ENCODE measurements at regions not wholly inside any gene's neighbourhood (a gene's known extent, or its start where the extent isn't known, plus 50 kb on each side); places are given as distances from the start of the nearest gene placed in this dataset.

DNA sequence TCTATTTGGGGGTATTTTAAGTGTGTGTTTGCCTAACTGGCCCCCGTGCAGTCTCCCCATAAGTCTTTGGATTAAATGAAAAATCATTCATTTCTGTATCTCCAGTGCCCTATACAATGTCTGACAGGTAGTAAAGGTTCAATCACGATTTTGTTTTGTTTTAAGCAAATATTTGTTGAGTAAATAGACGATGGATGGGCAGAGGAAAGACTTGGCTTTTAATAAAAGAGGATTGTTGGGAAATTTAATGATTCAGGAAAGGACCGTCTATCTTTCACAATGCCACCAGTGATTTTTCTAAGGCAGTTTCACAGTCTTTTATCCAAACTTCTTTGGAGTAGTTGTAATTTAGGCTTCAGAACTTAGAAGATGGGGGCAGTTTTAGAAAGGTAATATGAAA is 636.6 kb upstream of the GOT2 start (continued):
- TF ChIP-seq, protein P1, sequence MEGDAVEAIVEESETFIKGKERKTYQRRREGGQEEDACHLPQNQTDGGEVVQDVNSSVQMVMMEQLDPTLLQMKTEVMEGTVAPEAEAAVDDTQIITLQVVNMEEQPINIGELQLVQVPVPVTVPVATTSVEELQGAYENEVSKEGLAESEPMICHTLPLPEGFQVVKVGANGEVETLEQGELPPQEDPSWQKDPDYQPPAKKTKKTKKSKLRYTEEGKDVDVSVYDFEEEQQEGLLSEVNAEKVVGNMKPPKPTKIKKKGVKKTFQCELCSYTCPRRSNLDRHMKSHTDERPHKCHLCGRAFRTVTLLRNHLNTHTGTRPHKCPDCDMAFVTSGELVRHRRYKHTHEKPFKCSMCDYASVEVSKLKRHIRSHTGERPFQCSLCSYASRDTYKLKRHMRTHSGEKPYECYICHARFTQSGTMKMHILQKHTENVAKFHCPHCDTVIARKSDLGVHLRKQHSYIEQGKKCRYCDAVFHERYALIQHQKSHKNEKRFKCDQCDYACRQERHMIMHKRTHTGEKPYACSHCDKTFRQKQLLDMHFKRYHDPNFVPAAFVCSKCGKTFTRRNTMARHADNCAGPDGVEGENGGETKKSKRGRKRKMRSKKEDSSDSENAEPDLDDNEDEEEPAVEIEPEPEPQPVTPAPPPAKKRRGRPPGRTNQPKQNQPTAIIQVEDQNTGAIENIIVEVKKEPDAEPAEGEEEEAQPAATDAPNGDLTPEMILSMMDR (conservative IDR thresholded peaks at IDR 0.05; ENCODE audit: low read depth in 2 of 2), result no peak
- no peak for TF ChIP-seq EZH2 (IDR thresholded peaks at IDR 0.05; ENCODE audit: low read depth, unreplicated experiment)
- TF ChIP-seq POLR2AphosphoS5 (IDR thresholded peaks at IDR 0.05; ENCODE audit: low read depth), result no peak
- no peak for TF ChIP-seq ZNF331 (CRISPR knock-in tag; IDR thresholded peaks at IDR 0.05; ENCODE audit: low read depth)

- Histone ChIP-seq H3K4me2 (no peak overlapping the region), H4K20me1 (replicated peaks; ENCODE audit: insufficient read depth) (no peaks in the 10 kb centered on the region), H3K4me1 (ENCODE audit: insufficient read depth) (no peaks in the 10 kb centered on the region; the same call in 1 of the 2 replicates), H2AFZ (no peak overlapping the region), H3F3A (replicated peaks; ENCODE audit: low read depth) (no peaks in the 10 kb centered on the region), H3K79me2 (replicated peaks; ENCODE audit: insufficient read depth) (no peaks in the 10 kb centered on the region), H3K9me2 (ENCODE audit: insufficient read depth) (no peaks in the 10 kb centered on the region), H3K27me3 (ENCODE audit: insufficient read depth) (no peaks in the 10 kb centered on the region), H3K4me3 (no peak overlapping the region), H3K36me3 (ENCODE audit: insufficient read depth) (no peaks in the 10 kb centered on the region), H3K27ac (ENCODE audit: low read depth) (no peak overlapping the region)
- Mint-ChIP-seq H3K4me1 (peaks cover 20% of the 10 kb centered on the region), H3K27me3 (ENCODE audit: insufficient read depth, low read depth, poor library complexity) (peaks cover 5% of the 10 kb centered on the region), H3K36me3 (ENCODE audit: low read depth) (no peaks in the 10 kb centered on the region), H3K4me3 (no peak overlapping the region), H3K27ac (no peak overlapping the region), H3K9me3 (peaks cover 2% of the 10 kb centered on the region; the same call in 1 of the 3 replicates)
- DNase-seq (ENCODE audit: low spot score), result no peak
- no peak for TF ChIP-seq STAT1 (IDR thresholded peaks at IDR 0.05; ENCODE audit: unreplicated experiment)
- TF ChIP-seq ETS1 (IDR thresholded peaks at IDR 0.05), result no peak
- no peak for TF ChIP-seq CREB1 (CRISPR knock-in tag; IDR thresholded peaks at IDR 0.05; ENCODE audit: low read depth)
- no peak for TF ChIP-seq EZH2 (IDR thresholded peaks at IDR 0.05; ENCODE audit: low read depth, unreplicated experiment)
- TF ChIP-seq NANOG (IDR thresholded peaks at IDR 0.05; ENCODE audit: borderline replicate concordance), result no peak
- no peak for TF ChIP-seq EZH2phosphoT487 (IDR thresholded peaks at IDR 0.05; ENCODE audit: unreplicated experiment)
- ATAC-seq, result no peak
Measured at GRCh38 chr16:59369523-59369922, 635.4 kb upstream of the GOT2 start.

- Mint-ChIP-seq H3K4me3 (no peak overlapping the region), H3K27me3 (ENCODE audit: insufficient read depth, low read depth, poor library complexity) (peaks cover 5% of the 10 kb centered on the region), H3K36me3 (ENCODE audit: low read depth) (no peaks in the 10 kb centered on the region), H3K9me3 (peaks cover 6% of the 10 kb centered on the region; the same call in 2 of the 3 replicates), H3K27ac (no peak overlapping the region), H3K4me1 (peaks cover 20% of the 10 kb centered on the region)
- H3K4me3 ChIP-seq, result no peak overlapping the region
- ATAC-seq, result no peak
- H3K4me2 ChIP-seq, result no peak overlapping the region
- no peaks in the 10 kb centered on the region for H3F3A ChIP-seq (replicated peaks; ENCODE audit: low read depth)
- H3K9me2 ChIP-seq (ENCODE audit: insufficient read depth), result no peaks in the 10 kb centered on the region
- no peak overlapping the region for H3K27ac ChIP-seq (ENCODE audit: low read depth)
- H3K4me1 ChIP-seq (ENCODE audit: insufficient read depth), result no peaks in the 10 kb centered on the region; the same call in 1 of the 2 replicates
- no peaks in the 10 kb centered on the region for H4K20me1 ChIP-seq (replicated peaks; ENCODE audit: insufficient read depth)
- H3K27me3 ChIP-seq (ENCODE audit: insufficient read depth), result no peaks in the 10 kb centered on the region
- H3K79me2 ChIP-seq (replicated peaks; ENCODE audit: insufficient read depth), result no peaks in the 10 kb centered on the region
- H2AFZ ChIP-seq, result no peak overlapping the region
- DNase-seq (ENCODE audit: low spot score), result no peak
- no peaks in the 10 kb centered on the region for H3K36me3 ChIP-seq (ENCODE audit: insufficient read depth)
- TF ChIP-seq, protein P1 (conservative IDR thresholded peaks at IDR 0.05; ENCODE audit: low read depth in 2 of 2), result no peak
- TF ChIP-seq CREB1 (CRISPR knock-in tag; IDR thresholded peaks at IDR 0.05; ENCODE audit: low read depth) (no peak), EZH2 (IDR thresholded peaks at IDR 0.05; ENCODE audit: low read depth, unreplicated experiment) (no peak), JUNB (IDR thresholded peaks at IDR 0.05; ENCODE audit: unreplicated experiment) (no peak), ZNF331 (CRISPR knock-in tag; IDR thresholded peaks at IDR 0.05; ENCODE audit: low read depth) (no peak), NANOG (IDR thresholded peaks at IDR 0.05; ENCODE audit: borderline replicate concordance) (no peak), POLR2AphosphoS5 (IDR thresholded peaks at IDR 0.05; ENCODE audit: low read depth) (no peak), STAT1 (IDR thresholded peaks at IDR 0.05; ENCODE audit: unreplicated experiment) (no peak)
- TF ChIP-seq, protein P2, sequence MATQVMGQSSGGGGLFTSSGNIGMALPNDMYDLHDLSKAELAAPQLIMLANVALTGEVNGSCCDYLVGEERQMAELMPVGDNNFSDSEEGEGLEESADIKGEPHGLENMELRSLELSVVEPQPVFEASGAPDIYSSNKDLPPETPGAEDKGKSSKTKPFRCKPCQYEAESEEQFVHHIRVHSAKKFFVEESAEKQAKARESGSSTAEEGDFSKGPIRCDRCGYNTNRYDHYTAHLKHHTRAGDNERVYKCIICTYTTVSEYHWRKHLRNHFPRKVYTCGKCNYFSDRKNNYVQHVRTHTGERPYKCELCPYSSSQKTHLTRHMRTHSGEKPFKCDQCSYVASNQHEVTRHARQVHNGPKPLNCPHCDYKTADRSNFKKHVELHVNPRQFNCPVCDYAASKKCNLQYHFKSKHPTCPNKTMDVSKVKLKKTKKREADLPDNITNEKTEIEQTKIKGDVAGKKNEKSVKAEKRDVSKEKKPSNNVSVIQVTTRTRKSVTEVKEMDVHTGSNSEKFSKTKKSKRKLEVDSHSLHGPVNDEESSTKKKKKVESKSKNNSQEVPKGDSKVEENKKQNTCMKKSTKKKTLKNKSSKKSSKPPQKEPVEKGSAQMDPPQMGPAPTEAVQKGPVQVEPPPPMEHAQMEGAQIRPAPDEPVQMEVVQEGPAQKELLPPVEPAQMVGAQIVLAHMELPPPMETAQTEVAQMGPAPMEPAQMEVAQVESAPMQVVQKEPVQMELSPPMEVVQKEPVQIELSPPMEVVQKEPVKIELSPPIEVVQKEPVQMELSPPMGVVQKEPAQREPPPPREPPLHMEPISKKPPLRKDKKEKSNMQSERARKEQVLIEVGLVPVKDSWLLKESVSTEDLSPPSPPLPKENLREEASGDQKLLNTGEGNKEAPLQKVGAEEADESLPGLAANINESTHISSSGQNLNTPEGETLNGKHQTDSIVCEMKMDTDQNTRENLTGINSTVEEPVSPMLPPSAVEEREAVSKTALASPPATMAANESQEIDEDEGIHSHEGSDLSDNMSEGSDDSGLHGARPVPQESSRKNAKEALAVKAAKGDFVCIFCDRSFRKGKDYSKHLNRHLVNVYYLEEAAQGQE (IDR thresholded peaks at IDR 0.05; ENCODE audit: unreplicated experiment), result no peak
Measured at GRCh38 chr16:59368586-59368985, 634.5 kb upstream of the GOT2 start.
